IMR-90 (cell line): ENCODE measurements at regions not wholly inside any gene's neighbourhood (a gene's known extent, or its start where the extent isn't known, plus 50 kb on each side); places are given as distances from the start of the nearest gene placed in this dataset.

Experiments
- ATAC-seq: fragments of 200-7000 bp; cut with Tn5 transposase; 2 replicates; pipeline ENCODE4 v1.9.1; 2020; ENCODE audit warnings: low read depth, mild to moderate bottlenecking, moderate library complexity
- BruUV-seq: library from RNA; stranded (reverse); fragments of 400-500 nt; replicated peaks from 2 replicates; lab custom pipeline; 2021; lab: Mats Ljungman, UMichigan
- CTCF ChIA-PET: fragments of 300-600 bp; formaldehyde crosslinking; extraction: SDS; loops from one replicate; lab custom pipeline; 2021; ENCODE audit warnings: antibody characterized with exemption; lab: Yijun Ruan, JAX
- POLR2A ChIA-PET: fragments of 300-600 bp; sonication (Branson Sonifier 250); formaldehyde crosslinking; loops from one replicate; lab custom pipeline; 2022; ENCODE audit warnings: antibody characterized with exemption; ENCODE audit not compliant: unreplicated experiment; lab: Charles Lee
- DNase-seq: peaks from one replicate; pipeline ENCODE4 v3.0.0; 2013
- H2AFZ ChIP-seq: replicated peaks from 2 replicates; pipeline ENCODE3; 2013; ENCODE audit warnings: low read length, mild to moderate bottlenecking; ENCODE audit not compliant: poor library complexity
- H2AK5ac ChIP-seq: 2 replicates; pipeline ENCODE4 v1.6.1; 2013; ENCODE audit warnings: low read depth, low read length, inconsistent platforms
- H2AK9ac ChIP-seq: replicated peaks from 2 replicates; pipeline ENCODE3; 2013; ENCODE audit warnings: mild to moderate bottlenecking, low read depth, low read length, moderate library complexity; ENCODE audit not compliant: poor library complexity
- H2BK120ac ChIP-seq: 2 replicates; pipeline ENCODE4 v1.6.1; 2013; ENCODE audit warnings: low read depth, low read length, inconsistent platforms
- H2BK15ac ChIP-seq: 3 replicates; pipeline ENCODE4 v1.6.1; 2013; ENCODE audit warnings: low read depth, low read length, inconsistent platforms
- H2BK20ac ChIP-seq: 2 replicates; pipeline ENCODE4 v1.6.1; 2013; ENCODE audit warnings: low read depth, mild to moderate bottlenecking, inconsistent platforms, low read length, moderate library complexity
- H2BK5ac ChIP-seq: 2 replicates; pipeline ENCODE4 v1.6.1; 2013; ENCODE audit warnings: mild to moderate bottlenecking, low read depth, low read length, inconsistent platforms; ENCODE audit not compliant: poor library complexity, severe bottlenecking
- H3K14ac ChIP-seq: replicated peaks from 2 replicates; pipeline ENCODE4 v1.6.1; 2013; ENCODE audit warnings: low read depth, low read length, inconsistent platforms
- H3K18ac ChIP-seq: 2 replicates; pipeline ENCODE4 v1.6.1; 2013; ENCODE audit warnings: low read depth, low read length, control low read depth
- H3K23ac ChIP-seq: 2 replicates; pipeline ENCODE4 v1.6.1; 2013; ENCODE audit warnings: low read depth, low read length, inconsistent platforms
- H3K27ac ChIP-seq: 2 replicates; pipeline ENCODE4 v1.5.1; 2013; ENCODE audit warnings: mild to moderate bottlenecking, control low read depth, low read length; ENCODE audit not compliant: insufficient read depth
- H3K27me3 ChIP-seq: 2 replicates; pipeline ENCODE4 v1.6.1; 2013; ENCODE audit warnings: low read length; ENCODE audit not compliant: control insufficient read depth, insufficient read depth
- H3K36me3 ChIP-seq: 2 replicates; pipeline ENCODE4 v1.6.1; 2013; ENCODE audit warnings: low read length, mixed read lengths; ENCODE audit not compliant: control insufficient read depth, insufficient read depth
- H3K4ac ChIP-seq: 2 replicates; pipeline ENCODE4 v1.6.1; 2013; ENCODE audit warnings: low read depth, low read length, inconsistent platforms
- H3K4me1 ChIP-seq: 2 replicates; pipeline ENCODE4 v1.6.1; 2013; ENCODE audit warnings: low read length, mixed read lengths; ENCODE audit not compliant: control insufficient read depth, insufficient read depth
- H3K4me2 ChIP-seq: 2 replicates; pipeline ENCODE4 v1.6.1; 2013; ENCODE audit warnings: low read depth, mild to moderate bottlenecking, control low read depth, low read length, moderate library complexity
- H3K4me3 ChIP-seq: 2 replicates; pipeline ENCODE4 v1.5.1; 2013; ENCODE audit warnings: low read depth, mild to moderate bottlenecking, control low read depth, low read length, moderate library complexity; ENCODE audit not compliant: insufficient read depth
- H3K56ac ChIP-seq: 2 replicates; pipeline ENCODE4 v1.6.1; 2013; ENCODE audit warnings: low read length, inconsistent platforms; ENCODE audit not compliant: insufficient read depth; ENCODE audit errors: extremely low read depth
- H3K79me1 ChIP-seq, 2 experiments: 2 replicates each; pipeline ENCODE4 v1.6.1; 2013; ENCODE audit warnings: low read length in 2 of 2, inconsistent platforms in 1 of 2, low read depth in 1 of 2
- H3K9ac ChIP-seq: 2 replicates; pipeline ENCODE4 v1.6.1; 2013; ENCODE audit warnings: low read depth, low read length, control low read depth
- H3K9me1 ChIP-seq: 2 replicates; pipeline ENCODE4 v1.6.1; 2013; ENCODE audit warnings: low read length, inconsistent platforms; ENCODE audit not compliant: insufficient read depth
- H3K9me3 ChIP-seq: 2 replicates; pipeline ENCODE4 v1.6.1; 2013; ENCODE audit warnings: low read length; ENCODE audit not compliant: control insufficient read depth, insufficient read depth
- H4K20me1 ChIP-seq: 2 replicates; pipeline ENCODE4 v1.6.1; 2013; ENCODE audit warnings: low read length, inconsistent platforms; ENCODE audit not compliant: insufficient read depth
- H4K5ac ChIP-seq: 2 replicates; pipeline ENCODE4 v1.6.1; 2013; ENCODE audit warnings: mild to moderate bottlenecking, low read depth, low read length, control low read depth
- H4K8ac ChIP-seq, 2 experiments: 2 replicates each; pipeline ENCODE4 v1.6.1; 2013; ENCODE audit warnings: low read depth in 2 of 2, low read length in 2 of 2, control low read depth in 1 of 2, inconsistent platforms in 1 of 2
- H4K91ac ChIP-seq: 2 replicates; pipeline ENCODE4 v1.6.1; 2013; ENCODE audit warnings: low read depth, low read length, inconsistent platforms; ENCODE audit not compliant: insufficient read depth
- CHD1 ChIP-seq: IDR thresholded peaks from 2 replicates; pipeline ENCODE4 v1.6.1; 2012; ENCODE audit warnings: low read depth, low read length, improper control_type of control experiment
- MAZ ChIP-seq: IDR thresholded peaks from 2 replicates; pipeline ENCODE4 v1.6.1; 2012; ENCODE audit warnings: low read depth, mild to moderate bottlenecking, low read length, improper control_type of control experiment, moderate library complexity, borderline replicate concordance
- MXI1 ChIP-seq: IDR thresholded peaks from 2 replicates; pipeline ENCODE4 v1.6.1; 2012; ENCODE audit warnings: low read depth, mild to moderate bottlenecking, low read length, moderate library complexity, borderline replicate concordance
- POLR2A ChIP-seq: IDR thresholded peaks from 2 replicates; pipeline ENCODE4 v1.6.1; 2012; ENCODE audit warnings: mild to moderate bottlenecking, low read depth, low read length
- RAD21 ChIP-seq: IDR thresholded peaks from 2 replicates; pipeline ENCODE4 v1.6.1; 2012; ENCODE audit warnings: low read length, improper control_type of control experiment
- RCOR1 ChIP-seq: IDR thresholded peaks from 2 replicates; pipeline ENCODE4 v1.6.1; 2012; ENCODE audit warnings: mild to moderate bottlenecking, low read length, improper control_type of control experiment; ENCODE audit not compliant: insufficient replicate concordance
- SMC3 ChIP-seq: fragments of 150-350 bp; IDR thresholded peaks from 2 replicates; pipeline ENCODE4 v1.6.1; 2016; ENCODE audit warnings: low read depth, mild to moderate bottlenecking, antibody characterized with exemption, low read length, moderate library complexity
- WGBS, 2 experiments: methylation state at CpG; one replicate each; pipeline versions ENCODE4 v1.1.5 to v1.1.7; 2013; ENCODE audit warnings: missing lambda C conversion rate in 2 of 2; ENCODE audit not compliant: insufficient read length in 1 of 2; ENCODE audit errors: extremely low coverage in 2 of 2; 5-methylcytosine and 5-hydroxymethylcytosine counted together
- dilution Hi-C: fragments of 300-500 bp; cut with HindIII; formaldehyde crosslinking; loops from one replicate; pipeline ENCODE4 v1.14.3; 2018; ENCODE audit warnings: low sequenced_read_pairs; ENCODE audit not compliant: unreplicated experiment
- in situ Hi-C: fragments of 300-500 bp; cut with MboI; formaldehyde crosslinking; loops from 3 replicates; pipeline ENCODE4 v1.14.3; 2019; ENCODE audit warnings: low sequenced_read_pairs, inconsistent platforms, mixed read lengths
- intact Hi-C: fragments of 100-400 bp; cut with micrococcal nuclease; formaldehyde crosslinking; loops from 2 replicates; pipeline ENCODE4 v1.10.0; 2022

DNA sequence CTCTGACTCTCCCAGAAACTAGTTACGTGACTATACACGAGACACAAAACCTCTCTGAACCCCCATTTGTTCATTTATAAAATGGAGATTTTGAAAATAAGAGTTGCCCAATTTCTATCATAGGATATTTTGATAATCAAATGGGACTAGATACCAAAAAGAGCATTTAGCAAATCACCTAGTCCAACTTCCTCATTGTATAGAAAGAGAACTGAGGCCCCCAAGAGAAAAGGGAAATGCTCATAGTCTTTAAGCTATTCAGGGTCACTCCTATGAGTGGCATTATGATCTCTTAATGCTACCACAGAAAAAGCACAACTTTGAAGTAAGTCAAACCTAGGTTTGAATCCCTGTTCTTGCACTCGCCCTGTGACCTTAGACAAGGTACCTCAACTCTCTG lies 62.7 kb downstream of the BMP15 start:
- Histone ChIP-seq H3K4me3 (no peak overlapping the region), H2BK5ac (no peak overlapping the region), H3K79me1 (no peaks in the 10 kb centered on the region), H3K4me1 (no peaks in the 10 kb centered on the region), H3K4ac (no peak overlapping the region), H2BK15ac (no peak overlapping the region), H3K9me1 (no peaks in the 10 kb centered on the region), H3K14ac (no peak overlapping the region), H3K9me3 (no peaks in the 10 kb centered on the region), H2BK20ac (no peak overlapping the region), H4K5ac (no peak overlapping the region), H4K91ac (no peak overlapping the region), H2AK5ac (no peak overlapping the region), H3K23ac (no peak overlapping the region), H4K8ac (no peak overlapping the region), H3K27me3 (no peaks in the 10 kb centered on the region), H2AK9ac (no peak overlapping the region), H3K36me3 (no peaks in the 10 kb centered on the region), H2BK120ac (no peak overlapping the region), H3K9ac (no peak overlapping the region), H3K56ac (no peak overlapping the region), H3K27ac (no peak overlapping the region), H3K18ac (no peak overlapping the region), H3K4me2 (no peak overlapping the region), H4K20me1 (no peaks in the 10 kb centered on the region), H2AFZ (no peak overlapping the region)
- TF ChIP-seq MAZ = no peak
- TF ChIP-seq SMC3 = no peak
- TF ChIP-seq POLR2A = no peak
- TF ChIP-seq RAD21 = no peak
- no peak for TF ChIP-seq RCOR1
- TF ChIP-seq CHD1 = no peak
- TF ChIP-seq MXI1 = no peak
- POLR2A ChIA-PET = no interaction called here
- intact Hi-C loops (no loop called here), in situ Hi-C loops (no loop called here), dilution Hi-C loops (no loop called here)
- ATAC-seq = no peak
- no peak for DNase-seq
- CTCF ChIA-PET = no interaction called here
- no CpG with 5 or more reads among the region's 3 CpGs for WGBS, 2 experiments
- BruUV-seq = no TSS peak
